ENCODE measurements at regions not wholly inside any gene's neighbourhood (a gene's known extent, or its start where the extent isn't known, plus 50 kb on each side); places are given as distances from the start of the nearest gene placed in this dataset.

- TF ChIP-seq, protein P1, sequence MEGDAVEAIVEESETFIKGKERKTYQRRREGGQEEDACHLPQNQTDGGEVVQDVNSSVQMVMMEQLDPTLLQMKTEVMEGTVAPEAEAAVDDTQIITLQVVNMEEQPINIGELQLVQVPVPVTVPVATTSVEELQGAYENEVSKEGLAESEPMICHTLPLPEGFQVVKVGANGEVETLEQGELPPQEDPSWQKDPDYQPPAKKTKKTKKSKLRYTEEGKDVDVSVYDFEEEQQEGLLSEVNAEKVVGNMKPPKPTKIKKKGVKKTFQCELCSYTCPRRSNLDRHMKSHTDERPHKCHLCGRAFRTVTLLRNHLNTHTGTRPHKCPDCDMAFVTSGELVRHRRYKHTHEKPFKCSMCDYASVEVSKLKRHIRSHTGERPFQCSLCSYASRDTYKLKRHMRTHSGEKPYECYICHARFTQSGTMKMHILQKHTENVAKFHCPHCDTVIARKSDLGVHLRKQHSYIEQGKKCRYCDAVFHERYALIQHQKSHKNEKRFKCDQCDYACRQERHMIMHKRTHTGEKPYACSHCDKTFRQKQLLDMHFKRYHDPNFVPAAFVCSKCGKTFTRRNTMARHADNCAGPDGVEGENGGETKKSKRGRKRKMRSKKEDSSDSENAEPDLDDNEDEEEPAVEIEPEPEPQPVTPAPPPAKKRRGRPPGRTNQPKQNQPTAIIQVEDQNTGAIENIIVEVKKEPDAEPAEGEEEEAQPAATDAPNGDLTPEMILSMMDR (IDR thresholded peaks at IDR 0.05), result no peak
- no peak for TF ChIP-seq POLR2A (IDR thresholded peaks at IDR 0.05)
These were observed 91.8 kb downstream of the SLC41A2 start for GRCh38 chr12:104866291-104866690.
